Heart right ventricle (tissue), 16 donors: ENCODE measurements at regions not wholly inside any gene's neighbourhood (a gene's known extent, or its start where the extent isn't known, plus 50 kb on each side); places are given as distances from the start of the nearest gene placed in this dataset.
A peak's percentile ranks its signal among the peaks of the same experiment; 100 is the strongest.

ENCODE experiments used
- ATAC-seq, 8 donors: fragments of 200-7000 bp; cut with Tn5 transposase; one replicate each; pipeline ENCODE4 v1.9.1; 2020; ENCODE audit warnings: mild to moderate bottlenecking in 8 of 8, moderate library complexity in 8 of 8, moderate number of reproducible peaks in 1 of 8
- DNase-seq, 2 donors: peaks; one replicate each; pipeline ENCODE4 v3.0.0-alpha.2; 2020
- H3K27ac ChIP-seq, 10 donors: fragments of 200-600 bp; sonication (generic) in 2 of 10; one replicate each; pipeline versions ENCODE4 v1.5.0 to v1.8.0; 2020 to 2022; ENCODE audit warnings: mild to moderate bottlenecking in 3 of 10
- H3K27me3 ChIP-seq, 7 donors: fragments of 200-600 bp; one replicate each; pipeline ENCODE4 v1.8.0; 2021 to 2022; ENCODE audit warnings: mild to moderate bottlenecking in 2 of 7
- H3K36me3 ChIP-seq, 9 donors: fragments of 200-600 bp; sonication (generic) in 1 of 9; one replicate each; pipeline versions ENCODE4 v1.5.0 to v1.8.0; 2020 to 2022; ENCODE audit warnings: mild to moderate bottlenecking in 2 of 9
- H3K4me1 ChIP-seq, 9 donors: fragments of 200-600 bp; sonication (generic) in 1 of 9; one replicate each; pipeline versions ENCODE4 v1.5.0 to v1.8.0; 2020 to 2022; ENCODE audit warnings: mild to moderate bottlenecking in 4 of 9
- H3K4me3 ChIP-seq, 10 donors: fragments of 200-600 bp; sonication (generic) in 2 of 10; one replicate each; pipeline versions ENCODE4 v1.5.0 to v1.8.0; 2020 to 2022; ENCODE audit warnings: mild to moderate bottlenecking in 7 of 10, moderate library complexity in 2 of 10
- H3K9me3 ChIP-seq, 11 donors: fragments of 200-600 bp in 10 of 11; sonication (generic) in 2 of 11; one replicate each; pipeline versions ENCODE4 v1.5.0 to v1.8.0; 2013 to 2022; ENCODE audit warnings: mild to moderate bottlenecking in 2 of 11, control low read depth in 1 of 11, moderate library complexity in 1 of 11
- WGBS, 2 donors: extraction: QIAGEN DNeasy Blood & Tissue Kit; methylation state at CpG; one replicate each; pipeline ENCODE4 v1.1.7; 2013; ENCODE audit warnings: inconsistent platforms in 1 of 2; 5-methylcytosine and 5-hydroxymethylcytosine counted together
- intact Hi-C, 10 donors: fragments of 100-400 bp; cut with DNase I; formaldehyde crosslinking; loops; one replicate each; pipeline versions ENCODE4 v1.11.1 to v1.14.2; 2022
- TF ChIP-seq, protein P1 (sequence below), 9 donors: fragments of 200-600 bp; sonication (generic) in 2 of 9; IDR thresholded peaks; one replicate each; pipeline versions ENCODE4 v1.5.0 to v1.8.0; 2021 to 2022; ENCODE audit warnings: antibody characterized with exemption in 9 of 9, mild to moderate bottlenecking in 5 of 9, moderate library complexity in 1 of 9
- donor health status: Arrhythmogenic right ventricular cardiomyopathy.
- donor health status: ischemic (EF 13 %, LVEDD 7.1; RV severe dilation, severe dysfunction).
- donor health status: healthy with polysubstance abuse.
- donor health status: DM: no; HTN: yes; CAD: no.
- donor health status: DM: no; HTN: no; CAD: no.
- donor health status: ischemic (EF 25% LVEDD 6.9; RV normal size, moderate dysfunction).
- donor health status: ischemic (EF 25% LVEDD 5.7; RV mildly dilated, moderate dysfunction).
- donor health status: healthy.
- donor health status: DM: yes; HTN: yes; CAD: no.
- donor health status: Ischemic cardiomyopathy.
- donor health status: ischemic (EF 35%, LVEDD 5.7; RV mildly dilated, moderate dysfunction).
- donor health status: nonischemic (EF 11% LVEDD 7.7; RV severe dilation, severe dysfunction).
- donor health status: DM: yes; HTN: yes; CAD: no.
- donor health status: PGD.
- donor health status: ischemic (EF 29% LVEDD 5.4; RV normal size, mild dysfunction).
- donor health status: nonischemic (EF 23%, LVEDD 6.1; RV moderate dilation, normal function).

DNA sequence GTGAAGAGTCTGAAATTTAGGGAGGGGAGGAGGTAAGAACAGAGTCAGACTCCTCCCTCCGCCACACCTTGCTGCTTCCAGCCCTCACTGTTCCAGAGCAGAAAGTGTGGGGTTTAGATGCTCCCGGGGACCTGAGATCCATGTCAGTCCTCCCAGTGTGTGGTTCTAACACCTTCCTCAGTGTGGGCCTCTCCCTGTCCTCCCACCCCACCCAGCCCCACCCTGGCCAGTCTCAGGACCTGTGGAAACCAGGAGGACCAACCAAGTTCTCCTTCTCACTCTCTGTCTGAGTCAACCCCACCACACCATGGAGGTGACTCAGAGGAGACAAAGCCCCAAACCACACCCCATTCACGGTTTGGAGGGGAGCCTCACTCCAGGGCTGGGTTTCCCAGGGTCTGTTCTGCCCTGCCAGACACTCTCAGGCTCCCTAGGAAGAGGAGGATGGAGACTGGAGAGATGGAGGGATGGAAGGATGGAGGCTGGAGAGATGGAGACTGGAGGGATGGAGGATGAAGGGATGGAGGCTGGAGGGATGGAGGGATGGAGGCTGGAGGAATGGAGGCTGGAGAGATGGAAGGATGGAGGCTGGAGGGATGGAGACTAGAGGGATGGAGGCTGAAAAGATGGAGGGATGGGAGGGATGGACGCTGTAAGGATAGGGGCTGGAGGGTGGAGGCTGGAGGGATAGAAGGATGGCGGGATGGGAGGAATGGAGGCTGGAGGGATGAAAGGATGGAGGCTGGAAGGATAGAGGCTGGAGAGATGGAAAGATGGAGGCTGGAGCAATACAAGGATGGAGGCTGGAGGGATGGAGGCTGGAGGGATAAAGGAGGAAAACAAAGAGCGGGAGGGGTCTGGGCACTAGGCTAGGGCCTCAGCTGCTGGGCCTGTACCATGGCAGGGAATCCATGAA lies 100.9 kb upstream of the RUNX3 start:
- DNase-seq, result no peak
- H3K27ac ChIP-seq, result peak overlapping the region in 1 of 10 donors; percentile 22

DNA sequence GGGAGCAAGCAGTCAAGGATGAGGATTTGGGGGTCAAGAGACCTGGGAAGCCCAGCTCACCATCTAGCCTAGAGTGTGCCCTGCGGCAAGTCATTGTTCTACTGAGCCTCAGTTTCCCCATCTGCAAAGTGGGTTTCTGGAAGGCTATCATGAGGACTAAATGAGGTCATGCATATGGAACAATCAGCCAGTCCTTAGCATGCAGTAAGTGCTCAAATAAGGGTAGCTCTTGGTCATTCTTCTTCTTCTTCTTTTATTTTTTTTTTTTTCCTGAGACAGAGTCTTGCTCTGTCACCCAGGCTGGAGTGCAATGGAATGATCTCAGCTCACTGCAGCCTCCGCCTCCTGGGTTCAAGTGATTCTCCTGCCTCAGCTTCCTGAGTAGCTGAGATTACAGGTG lies 99.9 kb upstream of the RUNX3 start:
- WGBS, 2 donors, result 92 to 93% methylated on average over 2 of the region's 2 CpGs
- H3K27ac ChIP-seq, result no peak overlapping the region
- no peak overlapping the region for H3K4me3 ChIP-seq
- intact Hi-C loops, result loop anchor here in 4 of 10 donors (5.0 to 10.0 kb wide), 4 partner anchors 72 to 185 kb away; partner anchors contain the start of gene RUNX3 (in 1 of the 4)
- no peak for DNase-seq
- no peaks in the 10 kb centered on the region for H3K9me3 ChIP-seq
- H3K4me1 ChIP-seq, result peaks cover 0 to 82% (median 0%) of the 10 kb centered on the region in 9 donors
- H3K27me3 ChIP-seq, result peaks cover 0 to 25% (median 5%) of the 10 kb centered on the region in 7 donors
- H3K36me3 ChIP-seq, result no peaks in the 10 kb centered on the region
- no peak for ATAC-seq
- TF ChIP-seq, protein P1, sequence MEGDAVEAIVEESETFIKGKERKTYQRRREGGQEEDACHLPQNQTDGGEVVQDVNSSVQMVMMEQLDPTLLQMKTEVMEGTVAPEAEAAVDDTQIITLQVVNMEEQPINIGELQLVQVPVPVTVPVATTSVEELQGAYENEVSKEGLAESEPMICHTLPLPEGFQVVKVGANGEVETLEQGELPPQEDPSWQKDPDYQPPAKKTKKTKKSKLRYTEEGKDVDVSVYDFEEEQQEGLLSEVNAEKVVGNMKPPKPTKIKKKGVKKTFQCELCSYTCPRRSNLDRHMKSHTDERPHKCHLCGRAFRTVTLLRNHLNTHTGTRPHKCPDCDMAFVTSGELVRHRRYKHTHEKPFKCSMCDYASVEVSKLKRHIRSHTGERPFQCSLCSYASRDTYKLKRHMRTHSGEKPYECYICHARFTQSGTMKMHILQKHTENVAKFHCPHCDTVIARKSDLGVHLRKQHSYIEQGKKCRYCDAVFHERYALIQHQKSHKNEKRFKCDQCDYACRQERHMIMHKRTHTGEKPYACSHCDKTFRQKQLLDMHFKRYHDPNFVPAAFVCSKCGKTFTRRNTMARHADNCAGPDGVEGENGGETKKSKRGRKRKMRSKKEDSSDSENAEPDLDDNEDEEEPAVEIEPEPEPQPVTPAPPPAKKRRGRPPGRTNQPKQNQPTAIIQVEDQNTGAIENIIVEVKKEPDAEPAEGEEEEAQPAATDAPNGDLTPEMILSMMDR (IDR thresholded peaks at IDR 0.05), result no peak

More for the DNA sequence above, 100.9 kb upstream of the RUNX3 start:
- Histone ChIP-seq H3K36me3 (no peaks in the 10 kb centered on the region), H3K4me1 (peaks cover 0 to 82% (median 0%) of the 10 kb centered on the region in 9 donors), H3K27me3 (peaks cover 0 to 25% (median 5%) of the 10 kb centered on the region in 7 donors), H3K9me3 (no peaks in the 10 kb centered on the region), H3K4me3 (no peak overlapping the region)
- ATAC-seq, result no peak
- TF ChIP-seq, protein P1 (IDR thresholded peaks at IDR 0.05), result no peak
- 69 to 80% methylated on average over 6 of the region's 6 CpGs for WGBS, 2 donors
- intact Hi-C loops, result loop anchor here in 4 of 10 donors (5.0 to 10.0 kb wide), 4 partner anchors 71 to 186 kb away; partner anchors contain the start of gene RUNX3 (in 1 of the 4)

DNA sequence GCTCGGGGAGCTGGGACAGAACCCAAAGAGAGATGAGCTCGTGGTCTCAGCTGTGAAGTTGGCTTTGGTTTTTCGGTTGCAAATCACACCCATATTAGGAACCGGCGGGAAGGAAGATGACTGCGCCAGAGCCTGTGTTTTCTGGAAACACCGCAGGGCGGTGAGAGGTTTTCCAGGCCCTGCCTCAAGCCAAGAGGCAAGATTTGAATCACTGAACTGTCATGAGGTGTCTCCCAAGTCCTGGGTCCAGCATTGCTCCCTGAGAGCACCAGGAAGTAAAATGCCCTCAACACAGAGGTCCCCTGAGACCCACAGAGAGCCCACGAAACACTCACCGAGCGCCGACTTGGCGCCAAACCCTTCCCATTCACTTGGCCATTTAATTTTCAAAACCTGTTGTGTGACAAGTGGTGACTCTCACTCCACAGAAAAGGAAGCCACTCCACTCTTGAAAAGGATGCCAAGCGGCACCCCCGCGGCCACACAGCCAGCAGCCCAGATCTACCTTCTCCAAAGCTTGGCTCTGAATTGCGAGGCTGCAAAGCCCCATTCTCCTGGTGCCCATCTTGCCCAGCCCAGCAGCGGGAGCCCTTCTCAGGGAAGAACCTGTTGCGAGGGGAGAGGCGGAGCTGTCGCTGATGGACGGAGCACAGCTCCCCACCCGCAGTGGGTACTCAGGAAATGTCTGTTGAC lies 99.0 kb upstream of the RUNX3 start:
- Histone ChIP-seq H3K36me3 (no peaks in the 10 kb centered on the region), H3K27ac (peak overlapping the region in 1 of 10 donors; percentile 58), H3K4me1 (peaks cover 0 to 73% (median 0%) of the 10 kb centered on the region in 9 donors), H3K27me3 (peaks cover 0 to 25% (median 5%) of the 10 kb centered on the region in 7 donors), H3K4me3 (no peak overlapping the region), H3K9me3 (no peaks in the 10 kb centered on the region)
- DNase-seq (no peak), ATAC-seq (no peak)
- intact Hi-C loops, result no loop called here
- WGBS, 2 donors, result 73 to 84% methylated on average over 23 of the region's 23 CpGs
- TF ChIP-seq, protein P1 (IDR thresholded peaks at IDR 0.05), result no peak

DNA sequence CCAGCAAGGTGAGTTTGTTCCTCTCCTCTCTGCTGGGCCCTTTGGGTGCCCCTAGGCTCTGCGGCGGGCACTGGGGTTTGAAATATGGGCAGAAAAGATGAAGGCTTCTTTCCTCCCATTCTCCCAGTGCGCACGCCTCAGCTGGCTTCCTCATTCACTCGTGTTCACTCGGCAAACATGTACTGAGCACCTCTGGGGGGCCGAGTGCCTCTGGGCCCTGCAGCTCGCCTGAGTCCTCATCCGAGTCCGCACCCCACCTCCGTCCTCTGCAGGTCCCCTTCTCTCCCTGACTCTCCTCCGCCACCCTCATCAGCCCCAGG lies 98.5 kb upstream of the RUNX3 start:
- 88 to 94% methylated on average over 12 of the region's 12 CpGs for WGBS, 2 donors
- peak overlapping the region in 1 of 10 donors; percentile 58 for H3K27ac ChIP-seq
- no peaks in the 10 kb centered on the region for H3K36me3 ChIP-seq
- ATAC-seq, result no peak
- no peak overlapping the region for H3K4me3 ChIP-seq
- H3K4me1 ChIP-seq, result peaks cover 0 to 73% (median 0%) of the 10 kb centered on the region in 9 donors
- TF ChIP-seq, protein P1 (IDR thresholded peaks at IDR 0.05), result no peak
- intact Hi-C loops, result no loop called here
- H3K9me3 ChIP-seq, result no peaks in the 10 kb centered on the region
- H3K27me3 ChIP-seq, result peaks cover 0 to 25% (median 5%) of the 10 kb centered on the region in 7 donors
- no peak for DNase-seq
